Keratinocyte (primary cell): ENCODE measurements at regions not wholly inside any gene's neighbourhood (a gene's known extent, or its start where the extent isn't known, plus 50 kb on each side); places are given as distances from the start of the nearest gene placed in this dataset.

Experiments used
- DNase-seq: peaks from one replicate; pipeline ENCODE4 v3.0.0-alpha.2; 2011; ENCODE audit warnings: low read depth, missing footprints, low spot score
- FAIRE-seq: peaks from 2 replicates; lab custom pipeline; 2011; peaks lifted over from hg19 to GRCh38; lab: Jason Lieb, UNC
- H2AFZ ChIP-seq: 2 replicates; pipeline ENCODE4 v1.6.0; 2012; ENCODE audit warnings: low read length, control low read depth, inconsistent platforms; ENCODE audit not compliant: control insufficient read depth
- H3K27ac ChIP-seq: 2 replicates; pipeline ENCODE4 v1.5.1; 2011; ENCODE audit warnings: low read length; ENCODE audit not compliant: control insufficient read depth, insufficient read depth
- H3K27me3 ChIP-seq: 3 replicates; pipeline ENCODE4 v1.6.0; 2011; ENCODE audit warnings: low read length; ENCODE audit not compliant: control insufficient read depth, insufficient read depth; ENCODE audit errors: extremely low read depth
- H3K36me3 ChIP-seq, 2 experiments: 2 replicates in 1 of 2; 3 replicates in 1 of 2; pipeline ENCODE4 v1.5.1; 2011; ENCODE audit warnings: low read length in 2 of 2, mild to moderate bottlenecking in 1 of 2; ENCODE audit not compliant: control insufficient read depth in 2 of 2, insufficient read depth in 2 of 2; ENCODE audit errors: extremely low read depth in 1 of 2
- H3K4me1 ChIP-seq: 3 replicates; pipeline ENCODE4 v1.5.1; 2011; ENCODE audit warnings: low read length; ENCODE audit not compliant: control insufficient read depth, insufficient read depth; ENCODE audit errors: extremely low read depth
- H3K4me2 ChIP-seq: 3 replicates; pipeline ENCODE4 v1.6.0; 2011; ENCODE audit warnings: low read depth, low read length; ENCODE audit not compliant: control insufficient read depth, insufficient read depth; ENCODE audit errors: extremely low read depth
- H3K4me3 ChIP-seq, 3 experiments: fragments of 200-600 bp in 1 of 3; sonication (generic) in 1 of 3; 2 replicates in 2 of 3; 3 replicates in 1 of 3; pipeline ENCODE4 v1.5.1; 2011 to 2016; ENCODE audit warnings: low read length in 3 of 3, mild to moderate bottlenecking in 3 of 3, control low read depth in 2 of 3, inconsistent platforms in 1 of 3, low read depth in 1 of 3, mixed read lengths in 1 of 3, mixed run types in 1 of 3, moderate library complexity in 1 of 3; ENCODE audit not compliant: control insufficient read depth in 2 of 3, insufficient read depth in 2 of 3; ENCODE audit errors: extremely low read depth in 1 of 3
- H3K79me2 ChIP-seq: 2 replicates; pipeline ENCODE4 v1.6.0; 2012; ENCODE audit warnings: low read length; ENCODE audit not compliant: control insufficient read depth, insufficient read depth
- H3K9ac ChIP-seq: 3 replicates; pipeline ENCODE4 v1.6.0; 2011; ENCODE audit warnings: low read length; ENCODE audit not compliant: control insufficient read depth, insufficient read depth; ENCODE audit errors: extremely low read depth
- H3K9me1 ChIP-seq: 3 replicates; pipeline ENCODE4 v1.6.0; 2011; ENCODE audit warnings: low read length; ENCODE audit not compliant: control insufficient read depth, insufficient read depth; ENCODE audit errors: extremely low read depth
- H3K9me3 ChIP-seq: 2 replicates; pipeline ENCODE4 v1.5.1; 2012; ENCODE audit warnings: low read depth, low read length; ENCODE audit not compliant: control insufficient read depth
- H4K20me1 ChIP-seq: 3 replicates; pipeline ENCODE4 v1.6.0; 2011; ENCODE audit warnings: low read length; ENCODE audit not compliant: control insufficient read depth, insufficient read depth; ENCODE audit errors: extremely low read depth
- EZH2 ChIP-seq: IDR thresholded peaks from one replicate; pipeline ENCODE4 v1.6.1; 2012; ENCODE audit warnings: inconsistent platforms, mild to moderate bottlenecking, low read length, moderate library complexity
- dilution Hi-C: fragments of 300-500 bp; cut with MboI; formaldehyde crosslinking; loops from one replicate; pipeline ENCODE4 v1.7.0; 2020; ENCODE audit warnings: low sequenced_read_pairs; ENCODE audit not compliant: extremely low pct_ligation_motif_present
- TF ChIP-seq, protein P1 (sequence below), 3 experiments: IDR thresholded peaks in 1 of 3; conservative IDR thresholded peaks in 1 of 3; optimal IDR thresholded peaks in 1 of 3; 2 replicates in 2 of 3; 3 replicates in 1 of 3; pipeline versions ENCODE3 to v1.5.1; 2011; ENCODE audit warnings: low read length in 3 of 3, mild to moderate bottlenecking in 3 of 3, moderate library complexity in 2 of 3, control low read depth in 1 of 3, inconsistent platforms in 1 of 3; ENCODE audit not compliant: insufficient read depth in 2 of 3; ENCODE audit errors: extremely low read depth in 1 of 3

DNA sequence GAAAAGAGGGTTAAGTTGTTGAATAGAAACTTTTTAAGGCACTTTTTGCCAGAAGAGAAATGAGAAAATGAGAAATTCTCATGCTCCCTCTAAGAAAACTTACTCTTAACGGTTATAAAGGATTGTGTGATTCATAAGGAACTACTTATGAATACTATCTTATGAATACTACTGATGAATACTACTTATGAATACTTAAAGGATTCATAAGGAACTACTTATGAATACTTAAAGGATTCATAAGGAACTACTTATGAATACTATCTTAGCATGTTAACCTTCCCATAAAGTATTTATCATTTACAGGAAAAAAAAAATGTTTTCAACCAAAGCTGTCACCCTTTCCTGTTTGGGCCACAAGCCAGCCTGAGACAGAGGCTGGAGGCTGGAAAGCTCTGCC is 53.1 kb upstream of the UCN3 start:
- H3K27me3 ChIP-seq = no peaks in the 10 kb centered on the region
- DNase-seq (no peak), FAIRE-seq (no peak)
- H3K4me2 ChIP-seq = no peak overlapping the region
- no peak overlapping the region for H3K27ac ChIP-seq
- H4K20me1 ChIP-seq = no peaks in the 10 kb centered on the region
- no peaks in the 10 kb centered on the region for H3K9me1 ChIP-seq
- dilution Hi-C loops = no loop called here
- H3K9me3 ChIP-seq = no peaks in the 10 kb centered on the region
- H3K9ac ChIP-seq = no peak overlapping the region
- H3K4me1 ChIP-seq = no peaks in the 10 kb centered on the region
- H3K79me2 ChIP-seq = no peaks in the 10 kb centered on the region
- H2AFZ ChIP-seq = no peak overlapping the region
- H3K36me3 ChIP-seq = no peaks in the 10 kb centered on the region
- H3K4me3 ChIP-seq = no peak overlapping the region
- TF ChIP-seq EZH2 = no peak
- TF ChIP-seq, protein P1, sequence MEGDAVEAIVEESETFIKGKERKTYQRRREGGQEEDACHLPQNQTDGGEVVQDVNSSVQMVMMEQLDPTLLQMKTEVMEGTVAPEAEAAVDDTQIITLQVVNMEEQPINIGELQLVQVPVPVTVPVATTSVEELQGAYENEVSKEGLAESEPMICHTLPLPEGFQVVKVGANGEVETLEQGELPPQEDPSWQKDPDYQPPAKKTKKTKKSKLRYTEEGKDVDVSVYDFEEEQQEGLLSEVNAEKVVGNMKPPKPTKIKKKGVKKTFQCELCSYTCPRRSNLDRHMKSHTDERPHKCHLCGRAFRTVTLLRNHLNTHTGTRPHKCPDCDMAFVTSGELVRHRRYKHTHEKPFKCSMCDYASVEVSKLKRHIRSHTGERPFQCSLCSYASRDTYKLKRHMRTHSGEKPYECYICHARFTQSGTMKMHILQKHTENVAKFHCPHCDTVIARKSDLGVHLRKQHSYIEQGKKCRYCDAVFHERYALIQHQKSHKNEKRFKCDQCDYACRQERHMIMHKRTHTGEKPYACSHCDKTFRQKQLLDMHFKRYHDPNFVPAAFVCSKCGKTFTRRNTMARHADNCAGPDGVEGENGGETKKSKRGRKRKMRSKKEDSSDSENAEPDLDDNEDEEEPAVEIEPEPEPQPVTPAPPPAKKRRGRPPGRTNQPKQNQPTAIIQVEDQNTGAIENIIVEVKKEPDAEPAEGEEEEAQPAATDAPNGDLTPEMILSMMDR (optimal IDR thresholded peaks at IDR 0.05 in 1 of 3, IDR thresholded peaks at IDR 0.05 in 1 of 3, conservative IDR thresholded peaks at IDR 0.05 in 1 of 3; ENCODE audit: extremely low read depth in 1 of 3, insufficient read depth in 2 of 3, low read length in 3 of 3) = no peak

GRCh38 chr10:5314840-5315239 is 49.9 kb upstream of the UCN3 start:
- Histone ChIP-seq H3K4me1 (peaks cover 14% of the 10 kb centered on the region), H3K9me1 (no peaks in the 10 kb centered on the region), H3K4me2 (no peak overlapping the region), H3K9me3 (no peaks in the 10 kb centered on the region), H3K27me3 (no peaks in the 10 kb centered on the region), H3K9ac (no peak overlapping the region), H2AFZ (no peak overlapping the region), H4K20me1 (no peaks in the 10 kb centered on the region), H3K79me2 (no peaks in the 10 kb centered on the region), H3K36me3 (no peaks in the 10 kb centered on the region), H3K27ac (no peak overlapping the region), H3K4me3 (no peak overlapping the region)
- DNase-seq (no peak), FAIRE-seq (no peak)
- dilution Hi-C loops = no loop called here
- TF ChIP-seq EZH2 = no peak
- TF ChIP-seq, protein P1 (optimal IDR thresholded peaks at IDR 0.05 in 1 of 3, IDR thresholded peaks at IDR 0.05 in 1 of 3, conservative IDR thresholded peaks at IDR 0.05 in 1 of 3; ENCODE audit: extremely low read depth in 1 of 3, insufficient read depth in 2 of 3, low read length in 3 of 3) = no peak
